GM21381 (cell line): ENCODE measurements at regions not wholly inside any gene's neighbourhood (a gene's known extent, or its start where the extent isn't known, plus 50 kb on each side); places are given as distances from the start of the nearest gene placed in this dataset.
"Not testable (repeated sequence)": the region's sequence is repeated elsewhere in the genome, so short reads cannot be mapped to it uniquely, and the experiment has no call there.

Experiments
- ATAC-seq: cut with Tn5 transposase; IDR thresholded peaks from one replicate; pipeline ENCODE4 v1.9.1; 2021; ENCODE audit warnings: mild to moderate bottlenecking, moderate library complexity; ENCODE audit not compliant: unreplicated experiment

DNA sequence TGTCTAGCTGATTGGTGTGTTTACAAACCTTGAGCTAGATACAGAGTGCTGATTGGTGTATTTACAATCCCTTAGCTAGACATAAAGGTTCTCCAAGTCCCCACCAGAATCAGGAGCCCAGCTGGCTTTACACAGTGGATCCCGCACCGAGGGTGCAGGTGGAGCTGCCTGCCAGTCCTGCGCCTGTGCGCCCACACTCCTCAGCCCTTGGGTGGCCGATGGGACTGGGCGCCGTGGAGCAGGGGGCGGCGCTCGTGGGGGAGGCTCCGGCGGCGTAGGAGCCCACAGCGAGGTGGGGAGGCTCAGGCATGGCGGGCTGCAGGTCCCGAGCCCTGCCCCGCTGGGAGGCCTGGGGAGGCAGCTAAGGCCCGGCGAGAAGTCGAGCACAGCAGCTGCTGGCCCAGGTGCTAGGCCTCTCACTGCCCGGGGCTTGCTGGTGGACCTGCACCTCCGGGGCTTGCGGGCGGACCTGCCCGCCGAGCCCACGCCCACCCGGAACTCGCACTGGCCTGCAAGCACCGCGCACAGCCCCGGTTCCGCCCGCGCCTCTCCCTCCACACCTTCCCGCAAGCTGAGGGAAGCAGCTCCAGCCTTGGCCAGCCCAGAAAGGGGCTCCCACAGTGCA is 51.0 kb upstream of the CDYL start:
- ATAC-seq = not testable (repeated sequence)

GRCh38 chr6:4724727-4725126 is 51.5 kb upstream of the CDYL start:
- ATAC-seq = not testable (repeated sequence)

- no peak for ATAC-seq
These were observed 52.8 kb upstream of the CDYL start for GRCh38 chr6:4723383-4723782.

DNA sequence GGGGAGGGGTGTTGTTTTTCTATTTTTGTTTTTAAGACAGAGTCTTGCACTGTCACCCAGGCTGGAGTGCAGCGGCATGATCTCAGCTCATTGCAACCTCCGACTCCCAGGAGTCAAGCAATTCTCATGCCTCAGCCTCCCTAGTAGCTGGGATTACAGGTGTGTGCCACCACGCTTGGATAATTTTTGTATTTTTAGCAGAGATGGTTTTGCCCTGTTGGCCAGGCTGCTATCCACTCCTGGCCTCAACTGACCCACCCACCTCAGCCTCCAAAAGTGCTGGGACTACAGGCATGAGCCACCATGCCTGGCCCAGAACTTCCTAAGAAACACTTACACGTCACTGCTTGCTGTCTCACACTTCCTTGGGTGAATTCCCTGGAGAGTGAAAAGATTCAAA is 54.8 kb upstream of the CDYL start:
- not testable (repeated sequence) for ATAC-seq

- no peak for ATAC-seq
These were observed 56.7 kb upstream of the CDYL start for GRCh38 chr6:4719491-4719890.

- ATAC-seq = no peak
These were observed 58.3 kb upstream of the CDYL start for GRCh38 chr6:4717856-4718255.

- ATAC-seq = no peak
These were observed 59.1 kb upstream of the CDYL start for GRCh38 chr6:4717124-4717523.

- ATAC-seq = no peak
These were observed 61.2 kb upstream of the CDYL start for GRCh38 chr6:4714961-4715501.

DNA sequence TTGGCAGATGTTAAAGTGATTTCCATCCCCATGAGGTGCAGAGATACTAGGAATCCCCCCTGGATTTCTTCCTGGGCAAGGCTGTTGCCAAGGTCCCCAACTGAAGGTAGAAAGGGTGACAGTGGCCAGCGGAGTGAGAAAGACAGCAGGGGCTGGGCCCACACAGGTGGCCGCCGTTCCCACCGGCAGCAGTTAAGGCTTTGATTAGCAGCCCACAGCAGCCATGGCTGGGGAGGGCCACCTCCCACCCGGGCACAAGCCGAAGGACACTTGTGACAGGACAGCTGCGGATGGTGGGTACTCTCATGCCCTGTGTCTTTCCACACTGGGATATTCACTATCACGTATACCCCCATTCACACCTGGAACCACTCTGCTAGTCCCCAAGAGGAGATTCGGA is 63.9 kb upstream of the CDYL start:
- no peak for ATAC-seq

- no peak for ATAC-seq
These were observed 69.2 kb upstream of the CDYL start for GRCh38 chr6:4707011-4707410.

DNA sequence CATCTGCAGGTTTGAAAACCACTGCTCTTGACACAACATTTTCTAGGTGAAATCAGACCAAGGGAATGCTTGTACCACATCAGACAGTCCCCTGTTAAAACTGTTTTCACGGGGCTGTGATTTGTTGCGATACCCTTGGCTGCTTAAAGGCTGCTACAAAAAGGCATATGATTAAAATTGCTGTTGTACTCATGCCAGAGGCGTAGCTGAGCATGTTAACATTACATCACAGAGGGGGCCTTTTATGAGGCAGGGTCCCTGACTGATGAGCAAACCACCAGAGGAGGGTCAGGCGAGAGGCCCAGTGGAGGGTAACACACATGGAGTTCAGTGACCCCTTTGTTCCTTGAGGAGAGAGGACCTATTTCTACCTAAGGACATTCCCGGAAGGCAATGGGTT is 70.4 kb upstream of the CDYL start:
- no peak for ATAC-seq

DNA sequence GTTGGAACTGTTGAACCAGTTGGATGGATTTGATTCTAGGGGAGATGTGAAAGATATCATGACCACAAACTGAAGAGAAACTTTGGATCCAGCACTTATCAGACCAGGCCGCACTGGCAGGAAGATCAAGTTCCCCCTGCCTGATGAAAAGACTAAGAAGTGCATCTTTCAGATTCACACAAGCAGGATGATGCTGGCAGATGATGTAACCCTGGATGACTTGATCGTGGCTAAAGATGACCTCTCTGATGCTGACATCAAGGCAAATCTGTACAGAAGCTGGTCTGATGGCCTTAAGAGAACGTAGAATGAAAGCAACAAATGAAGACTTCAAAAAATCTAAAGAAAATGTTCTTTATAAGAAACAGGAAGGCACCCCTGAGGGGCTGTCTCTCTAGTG is 72.8 kb upstream of the CDYL start:
- no peak for ATAC-seq

DNA sequence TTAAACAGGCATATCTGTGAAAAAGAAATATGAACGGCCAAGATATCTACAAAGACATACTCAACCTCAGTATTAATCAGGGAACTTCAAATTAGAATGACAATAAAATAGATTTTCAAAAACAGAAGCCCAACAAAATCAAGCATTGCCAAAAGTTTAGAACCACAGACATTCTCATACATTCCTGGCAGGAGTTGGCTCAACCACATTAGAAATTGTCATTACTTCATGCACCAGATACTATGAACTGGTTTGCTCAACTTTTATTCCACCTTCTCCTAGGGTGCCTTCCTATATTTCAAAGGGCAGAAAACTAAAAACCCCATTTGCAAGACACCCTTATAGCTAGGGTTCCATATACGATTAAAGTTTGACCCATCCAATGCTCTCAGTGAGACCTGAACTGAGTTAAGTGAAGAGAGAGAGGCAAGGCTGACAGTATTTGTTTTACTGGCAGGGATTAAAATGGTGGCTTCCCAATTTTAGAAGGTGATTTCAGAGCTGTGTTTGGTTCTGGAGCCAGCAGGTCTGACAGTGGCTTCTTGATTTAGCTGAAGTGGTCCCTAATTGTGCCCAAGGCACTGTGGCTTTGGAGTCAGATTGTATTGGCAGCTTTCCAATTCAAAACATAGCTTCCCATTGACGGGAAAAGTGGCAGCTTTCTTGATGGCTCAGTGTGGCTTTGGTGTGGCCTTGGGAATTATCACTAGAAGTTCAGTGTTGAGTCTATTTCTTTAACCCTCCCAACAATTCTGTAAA is 77.1 kb upstream of the CDYL start:
- no peak for ATAC-seq

DNA sequence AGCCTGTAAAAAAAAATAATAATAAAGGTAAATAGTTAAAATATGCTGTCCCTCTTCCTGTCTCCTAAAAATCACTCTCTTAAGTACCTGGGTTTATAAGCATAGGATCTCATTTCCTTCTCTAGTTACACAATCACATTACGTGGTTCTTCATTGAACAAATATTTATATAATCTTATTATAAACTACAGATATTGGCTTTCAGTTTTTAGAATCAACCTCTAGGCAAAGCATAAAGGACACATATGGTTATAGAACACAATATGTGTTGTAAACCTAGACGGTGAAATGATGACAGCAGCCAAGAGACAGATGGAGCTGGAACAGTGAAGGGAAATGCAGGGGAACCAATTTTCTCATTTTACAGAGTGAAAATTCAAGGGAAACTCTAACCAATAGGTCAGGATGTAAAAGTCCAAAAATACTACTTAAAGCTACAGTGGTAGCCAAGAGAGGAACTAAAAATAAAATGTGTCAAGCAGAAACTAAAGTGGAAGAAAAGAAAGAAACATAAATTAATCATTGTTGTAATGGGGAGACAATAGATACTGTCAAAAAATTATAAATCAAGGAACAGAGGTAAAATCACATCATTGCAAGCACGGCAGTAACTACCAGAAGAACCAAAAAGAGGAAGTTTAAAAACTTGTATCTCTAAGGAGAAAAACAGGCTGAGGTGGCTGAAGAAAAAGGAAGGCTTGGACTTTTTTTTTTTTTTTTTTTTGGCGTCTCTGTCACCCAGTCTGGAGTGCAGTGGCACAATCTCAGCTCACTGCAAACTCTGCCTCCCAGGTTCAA is 82.8 kb upstream of the CDYL start:
- no peak for ATAC-seq

GRCh38 chr6:4692664-4693063 is 83.5 kb upstream of the CDYL start:
- ATAC-seq = no peak

DNA sequence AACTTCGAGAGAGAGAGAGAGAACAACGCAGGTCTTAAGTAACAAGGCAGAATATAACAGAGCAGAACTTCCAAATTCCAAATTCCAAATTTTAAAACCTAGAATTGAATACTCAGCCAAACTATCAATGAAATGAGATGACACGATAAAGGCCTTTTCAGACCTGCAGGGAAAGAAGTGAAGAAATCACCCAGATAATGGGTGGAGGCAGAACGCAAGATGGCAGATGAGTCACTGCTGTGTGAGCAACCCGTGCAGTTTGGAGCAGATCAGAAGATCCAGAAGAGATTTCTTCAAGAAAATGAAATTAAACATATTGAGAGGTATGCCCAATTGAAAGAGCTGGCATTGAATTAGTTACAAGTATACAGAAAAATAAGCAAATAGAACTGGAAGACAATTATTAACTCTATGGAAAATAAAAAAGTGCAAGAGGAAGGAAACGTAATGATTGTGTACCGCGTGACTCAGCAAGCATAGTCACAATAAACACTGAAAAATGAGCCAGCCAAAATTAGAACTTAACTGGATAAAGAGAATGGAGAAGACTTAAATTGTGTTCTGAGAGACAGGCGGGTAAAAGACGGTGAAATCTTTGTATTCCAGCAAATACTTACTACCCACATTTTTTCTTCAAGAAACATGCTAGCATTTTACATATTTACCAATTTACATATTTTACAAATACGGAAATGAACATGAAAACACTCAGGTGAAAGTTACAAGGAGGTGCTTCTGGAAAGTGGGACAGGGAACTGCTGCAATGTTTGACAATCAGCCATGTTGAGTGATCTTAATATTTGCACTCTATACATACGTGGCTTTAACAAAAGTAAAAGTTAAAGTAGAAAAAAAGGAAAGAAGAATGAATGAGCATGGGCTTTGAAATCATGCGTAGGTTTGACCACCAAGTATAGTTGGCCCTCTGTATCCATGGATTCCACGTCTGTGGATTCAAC is 87.9 kb upstream of the CDYL start:
- ATAC-seq = no peak

- ATAC-seq = no peak
These were observed 88.6 kb upstream of the CDYL start for GRCh38 chr6:4687656-4687988.

DNA sequence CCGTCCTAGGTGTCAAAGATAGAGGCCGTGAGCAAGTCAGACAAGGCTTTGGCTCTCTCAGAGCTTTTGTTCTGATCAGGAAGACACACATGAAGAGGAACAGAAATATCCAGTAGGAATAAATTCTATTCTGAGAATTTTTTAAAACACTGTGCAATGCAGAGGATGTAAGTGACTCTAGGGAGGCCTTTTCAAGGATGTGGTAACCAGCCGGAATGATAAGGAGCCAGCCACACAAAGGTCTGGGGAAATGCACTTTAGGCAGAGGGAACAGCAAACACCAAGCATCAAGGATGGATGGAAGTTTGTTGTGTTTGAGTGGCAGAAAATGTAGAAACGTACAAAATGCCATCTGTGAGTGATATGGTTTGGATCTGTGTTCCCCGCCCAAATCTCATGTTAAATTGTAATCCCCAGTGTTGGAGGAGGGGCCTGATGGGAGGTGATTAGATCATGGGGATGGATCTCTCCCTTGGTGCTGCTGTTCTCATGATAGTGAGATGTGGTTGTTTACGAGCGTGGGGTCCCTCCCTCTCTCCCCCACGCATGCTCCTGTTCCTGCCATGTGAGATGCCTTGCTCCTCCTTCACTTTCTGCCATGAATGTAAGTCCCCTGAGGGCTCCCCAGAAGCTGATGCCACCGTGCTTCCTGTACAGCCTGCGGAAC is 93.6 kb upstream of the CDYL start:
- no peak for ATAC-seq

GRCh38 chr6:4678506-4679300 is 97.5 kb upstream of the CDYL start:
- ATAC-seq = no peak

DNA sequence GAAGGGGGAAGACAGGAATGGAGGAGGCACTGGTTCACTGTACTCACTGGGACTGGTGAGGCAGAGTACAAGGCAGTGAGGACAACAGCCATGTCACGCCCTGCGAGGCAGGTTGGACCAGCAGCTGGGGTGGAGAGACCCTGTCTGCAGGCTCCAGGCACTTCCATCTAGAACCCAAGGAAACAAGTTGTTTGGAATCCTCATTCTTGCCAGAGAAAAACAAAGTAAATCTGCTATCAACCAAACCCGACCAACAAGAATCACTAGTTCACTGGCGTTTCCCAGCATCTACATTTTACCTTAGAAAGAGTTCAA is 98.5 kb upstream of the CDYL start:
- ATAC-seq = no peak
